GM23338 (cell line): ENCODE measurements at regions not wholly inside any gene's neighbourhood (a gene's known extent, or its start where the extent isn't known, plus 50 kb on each side); places are given as distances from the start of the nearest gene placed in this dataset.

Source experiments
- CREB1 ChIP-seq: fragments of 250-450 bp; sonication (Bioruptor Pico); IDR thresholded peaks from 2 replicates; pipeline ENCODE4 v1.5.0; 2020; ENCODE audit warnings: low read depth, mild to moderate bottlenecking, moderate library complexity
- EZH2 ChIP-seq: fragments of 200-600 bp; sonication (generic); IDR thresholded peaks from one replicate; pipeline ENCODE4 v1.8.0; 2017; ENCODE audit warnings: antibody characterized with exemption, mild to moderate bottlenecking, low read depth; ENCODE audit not compliant: unreplicated experiment
- JUNB ChIP-seq: IDR thresholded peaks from one replicate; pipeline ENCODE4 v1.6.1; 2016; ENCODE audit warnings: antibody characterized with exemption; ENCODE audit not compliant: unreplicated experiment
- POLR2AphosphoS5 ChIP-seq: IDR thresholded peaks from 2 replicates; pipeline ENCODE4 v1.6.1; 2016; ENCODE audit warnings: antibody characterized with exemption, low read depth
- REST ChIP-seq: IDR thresholded peaks from one replicate; pipeline ENCODE4 v1.6.1; 2018; ENCODE audit warnings: antibody characterized with exemption; ENCODE audit not compliant: unreplicated experiment
- ZNF114 ChIP-seq: fragments of 250-450 bp; sonication (Bioruptor Pico); IDR thresholded peaks from 2 replicates; pipeline ENCODE4 v1.5.0; 2020; ENCODE audit warnings: mild to moderate bottlenecking, moderate library complexity
- TF ChIP-seq, protein P1 (sequence below), 2 experiments: fragments of 200-600 bp in 1 of 2; sonication (generic) in 1 of 2; conservative IDR thresholded peaks; 2 replicates each; pipeline versions ENCODE4 v1.5.1 to v1.6.1; 2016 to 2017; ENCODE audit warnings: antibody characterized with exemption in 2 of 2, low read depth in 2 of 2, mild to moderate bottlenecking in 2 of 2, moderate library complexity in 1 of 2
- TF ChIP-seq, protein P2 (sequence below): IDR thresholded peaks from 2 replicates; pipeline ENCODE4 v1.6.1; 2016; ENCODE audit warnings: antibody characterized with exemption
- TF ChIP-seq, protein P3 (sequence below): fragments of 250-450 bp; sonication (Bioruptor Pico); IDR thresholded peaks from 2 replicates; pipeline ENCODE4 v1.5.0; 2020; ENCODE audit warnings: mild to moderate bottlenecking, moderate library complexity

GRCh38 chr7:27427416-27427815 lies 184.8 kb downstream of the EVX1 start:
- TF ChIP-seq, protein P1, sequence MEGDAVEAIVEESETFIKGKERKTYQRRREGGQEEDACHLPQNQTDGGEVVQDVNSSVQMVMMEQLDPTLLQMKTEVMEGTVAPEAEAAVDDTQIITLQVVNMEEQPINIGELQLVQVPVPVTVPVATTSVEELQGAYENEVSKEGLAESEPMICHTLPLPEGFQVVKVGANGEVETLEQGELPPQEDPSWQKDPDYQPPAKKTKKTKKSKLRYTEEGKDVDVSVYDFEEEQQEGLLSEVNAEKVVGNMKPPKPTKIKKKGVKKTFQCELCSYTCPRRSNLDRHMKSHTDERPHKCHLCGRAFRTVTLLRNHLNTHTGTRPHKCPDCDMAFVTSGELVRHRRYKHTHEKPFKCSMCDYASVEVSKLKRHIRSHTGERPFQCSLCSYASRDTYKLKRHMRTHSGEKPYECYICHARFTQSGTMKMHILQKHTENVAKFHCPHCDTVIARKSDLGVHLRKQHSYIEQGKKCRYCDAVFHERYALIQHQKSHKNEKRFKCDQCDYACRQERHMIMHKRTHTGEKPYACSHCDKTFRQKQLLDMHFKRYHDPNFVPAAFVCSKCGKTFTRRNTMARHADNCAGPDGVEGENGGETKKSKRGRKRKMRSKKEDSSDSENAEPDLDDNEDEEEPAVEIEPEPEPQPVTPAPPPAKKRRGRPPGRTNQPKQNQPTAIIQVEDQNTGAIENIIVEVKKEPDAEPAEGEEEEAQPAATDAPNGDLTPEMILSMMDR (conservative IDR thresholded peaks at IDR 0.05; ENCODE audit: low read depth in 2 of 2): no peak
- TF ChIP-seq POLR2AphosphoS5 (no peak), REST (no peak), EZH2 (no peak), JUNB (no peak), CREB1 (CRISPR knock-in tag) (no peak), ZNF114 (CRISPR knock-in tag) (no peak)
- TF ChIP-seq, protein P2, sequence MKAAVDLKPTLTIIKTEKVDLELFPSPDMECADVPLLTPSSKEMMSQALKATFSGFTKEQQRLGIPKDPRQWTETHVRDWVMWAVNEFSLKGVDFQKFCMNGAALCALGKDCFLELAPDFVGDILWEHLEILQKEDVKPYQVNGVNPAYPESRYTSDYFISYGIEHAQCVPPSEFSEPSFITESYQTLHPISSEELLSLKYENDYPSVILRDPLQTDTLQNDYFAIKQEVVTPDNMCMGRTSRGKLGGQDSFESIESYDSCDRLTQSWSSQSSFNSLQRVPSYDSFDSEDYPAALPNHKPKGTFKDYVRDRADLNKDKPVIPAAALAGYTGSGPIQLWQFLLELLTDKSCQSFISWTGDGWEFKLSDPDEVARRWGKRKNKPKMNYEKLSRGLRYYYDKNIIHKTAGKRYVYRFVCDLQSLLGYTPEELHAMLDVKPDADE: no peak
- TF ChIP-seq, protein P3, sequence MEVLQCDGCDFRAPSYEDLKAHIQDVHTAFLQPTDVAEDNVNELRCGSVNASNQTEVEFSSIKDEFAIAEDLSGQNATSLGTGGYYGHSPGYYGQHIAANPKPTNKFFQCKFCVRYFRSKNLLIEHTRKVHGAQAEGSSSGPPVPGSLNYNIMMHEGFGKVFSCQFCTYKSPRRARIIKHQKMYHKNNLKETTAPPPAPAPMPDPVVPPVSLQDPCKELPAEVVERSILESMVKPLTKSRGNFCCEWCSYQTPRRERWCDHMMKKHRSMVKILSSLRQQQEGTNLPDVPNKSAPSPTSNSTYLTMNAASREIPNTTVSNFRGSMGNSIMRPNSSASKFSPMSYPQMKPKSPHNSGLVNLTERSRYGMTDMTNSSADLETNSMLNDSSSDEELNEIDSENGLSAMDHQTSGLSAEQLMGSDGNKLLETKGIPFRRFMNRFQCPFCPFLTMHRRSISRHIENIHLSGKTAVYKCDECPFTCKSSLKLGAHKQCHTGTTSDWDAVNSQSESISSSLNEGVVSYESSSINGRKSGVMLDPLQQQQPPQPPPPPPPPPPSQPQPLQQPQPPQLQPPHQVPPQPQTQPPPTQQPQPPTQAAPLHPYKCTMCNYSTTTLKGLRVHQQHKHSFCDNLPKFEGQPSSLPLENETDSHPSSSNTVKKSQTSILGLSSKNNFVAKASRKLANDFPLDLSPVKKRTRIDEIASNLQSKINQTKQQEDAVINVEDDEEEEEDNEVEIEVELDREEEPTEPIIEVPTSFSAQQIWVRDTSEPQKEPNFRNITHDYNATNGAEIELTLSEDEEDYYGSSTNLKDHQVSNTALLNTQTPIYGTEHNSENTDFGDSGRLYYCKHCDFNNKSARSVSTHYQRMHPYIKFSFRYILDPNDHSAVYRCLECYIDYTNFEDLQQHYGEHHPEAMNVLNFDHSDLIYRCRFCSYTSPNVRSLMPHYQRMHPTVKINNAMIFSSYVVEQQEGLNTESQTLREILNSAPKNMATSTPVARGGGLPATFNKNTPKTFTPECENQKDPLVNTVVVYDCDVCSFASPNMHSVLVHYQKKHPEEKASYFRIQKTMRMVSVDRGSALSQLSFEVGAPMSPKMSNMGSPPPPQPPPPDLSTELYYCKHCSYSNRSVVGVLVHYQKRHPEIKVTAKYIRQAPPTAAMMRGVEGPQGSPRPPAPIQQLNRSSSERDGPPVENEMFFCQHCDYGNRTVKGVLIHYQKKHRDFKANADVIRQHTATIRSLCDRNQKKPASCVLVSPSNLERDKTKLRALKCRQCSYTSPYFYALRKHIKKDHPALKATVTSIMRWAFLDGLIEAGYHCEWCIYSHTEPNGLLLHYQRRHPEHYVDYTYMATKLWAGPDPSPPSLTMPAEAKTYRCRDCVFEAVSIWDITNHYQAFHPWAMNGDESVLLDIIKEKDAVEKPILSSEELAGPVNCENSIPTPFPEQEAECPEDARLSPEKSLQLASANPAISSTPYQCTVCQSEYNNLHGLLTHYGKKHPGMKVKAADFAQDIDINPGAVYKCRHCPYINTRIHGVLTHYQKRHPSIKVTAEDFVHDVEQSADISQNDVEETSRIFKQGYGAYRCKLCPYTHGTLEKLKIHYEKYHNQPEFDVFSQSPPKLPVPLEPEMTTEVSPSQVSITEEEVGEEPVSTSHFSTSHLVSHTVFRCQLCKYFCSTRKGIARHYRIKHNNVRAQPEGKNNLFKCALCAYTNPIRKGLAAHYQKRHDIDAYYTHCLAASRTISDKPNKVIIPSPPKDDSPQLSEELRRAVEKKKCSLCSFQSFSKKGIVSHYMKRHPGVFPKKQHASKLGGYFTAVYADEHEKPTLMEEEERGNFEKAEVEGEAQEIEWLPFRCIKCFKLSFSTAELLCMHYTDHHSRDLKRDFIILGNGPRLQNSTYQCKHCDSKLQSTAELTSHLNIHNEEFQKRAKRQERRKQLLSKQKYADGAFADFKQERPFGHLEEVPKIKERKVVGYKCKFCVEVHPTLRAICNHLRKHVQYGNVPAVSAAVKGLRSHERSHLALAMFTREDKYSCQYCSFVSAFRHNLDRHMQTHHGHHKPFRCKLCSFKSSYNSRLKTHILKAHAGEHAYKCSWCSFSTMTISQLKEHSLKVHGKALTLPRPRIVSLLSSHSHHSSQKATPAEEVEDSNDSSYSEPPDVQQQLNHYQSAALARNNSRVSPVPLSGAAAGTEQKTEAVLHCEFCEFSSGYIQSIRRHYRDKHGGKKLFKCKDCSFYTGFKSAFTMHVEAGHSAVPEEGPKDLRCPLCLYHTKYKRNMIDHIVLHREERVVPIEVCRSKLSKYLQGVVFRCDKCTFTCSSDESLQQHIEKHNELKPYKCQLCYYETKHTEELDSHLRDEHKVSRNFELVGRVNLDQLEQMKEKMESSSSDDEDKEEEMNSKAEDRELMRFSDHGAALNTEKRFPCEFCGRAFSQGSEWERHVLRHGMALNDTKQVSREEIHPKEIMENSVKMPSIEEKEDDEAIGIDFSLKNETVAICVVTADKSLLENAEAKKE (CRISPR knock-in tag): no peak
